ENCODE measurements at regions not wholly inside any gene's neighbourhood (a gene's known extent, or its start where the extent isn't known, plus 50 kb on each side); places are given as distances from the start of the nearest gene placed in this dataset.
"Not testable (repeated sequence)": the region's sequence is repeated elsewhere in the genome, so short reads cannot be mapped to it uniquely, and the experiment has no call there.

DNA sequence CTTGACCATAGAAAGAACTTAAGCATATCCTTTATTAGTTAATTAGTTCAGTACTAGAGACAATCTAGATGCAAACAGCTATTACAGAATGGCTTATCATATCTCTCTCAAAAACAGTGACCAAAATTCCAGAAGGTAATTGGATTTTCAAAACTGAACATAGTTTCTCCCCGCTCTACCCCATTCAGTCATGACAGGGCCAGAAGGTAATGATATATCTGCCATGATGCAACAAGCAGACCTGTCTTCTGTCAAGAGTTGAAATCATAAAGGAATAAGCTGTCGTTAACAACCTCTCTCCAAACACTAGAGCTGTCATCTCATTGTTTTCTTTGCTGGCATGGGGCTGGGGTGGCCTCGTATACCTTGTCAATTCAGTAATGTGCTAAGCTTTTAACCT is 200.5 kb upstream of the POU5F2 start:
- no peak for DNase-seq
- 84 to 93% (median 91%) methylated on average over 3 of the region's 3 CpGs for WGBS, 5 donors
- Histone ChIP-seq H3K36me3 (no peaks in the 10 kb centered on the region), H3K4me1 (no peaks in the 10 kb centered on the region), H3K27me3 (no peaks in the 10 kb centered on the region), H3K9me3 (no peaks in the 10 kb centered on the region), H3K4me3 (no peak overlapping the region), H3K27ac (no peak overlapping the region)
- intact Hi-C loops (cut with DNase I; ENCODE audit: low total_unique reads): no loop called here
- TF ChIP-seq EP300 (IDR thresholded peaks at IDR 0.05) (no peak), POLR2A (IDR thresholded peaks at IDR 0.05) (no peak), POLR2AphosphoS5 (IDR thresholded peaks at IDR 0.05) (no peak)
- TF ChIP-seq, protein P1, sequence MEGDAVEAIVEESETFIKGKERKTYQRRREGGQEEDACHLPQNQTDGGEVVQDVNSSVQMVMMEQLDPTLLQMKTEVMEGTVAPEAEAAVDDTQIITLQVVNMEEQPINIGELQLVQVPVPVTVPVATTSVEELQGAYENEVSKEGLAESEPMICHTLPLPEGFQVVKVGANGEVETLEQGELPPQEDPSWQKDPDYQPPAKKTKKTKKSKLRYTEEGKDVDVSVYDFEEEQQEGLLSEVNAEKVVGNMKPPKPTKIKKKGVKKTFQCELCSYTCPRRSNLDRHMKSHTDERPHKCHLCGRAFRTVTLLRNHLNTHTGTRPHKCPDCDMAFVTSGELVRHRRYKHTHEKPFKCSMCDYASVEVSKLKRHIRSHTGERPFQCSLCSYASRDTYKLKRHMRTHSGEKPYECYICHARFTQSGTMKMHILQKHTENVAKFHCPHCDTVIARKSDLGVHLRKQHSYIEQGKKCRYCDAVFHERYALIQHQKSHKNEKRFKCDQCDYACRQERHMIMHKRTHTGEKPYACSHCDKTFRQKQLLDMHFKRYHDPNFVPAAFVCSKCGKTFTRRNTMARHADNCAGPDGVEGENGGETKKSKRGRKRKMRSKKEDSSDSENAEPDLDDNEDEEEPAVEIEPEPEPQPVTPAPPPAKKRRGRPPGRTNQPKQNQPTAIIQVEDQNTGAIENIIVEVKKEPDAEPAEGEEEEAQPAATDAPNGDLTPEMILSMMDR (IDR thresholded peaks at IDR 0.05): no peak

DNA sequence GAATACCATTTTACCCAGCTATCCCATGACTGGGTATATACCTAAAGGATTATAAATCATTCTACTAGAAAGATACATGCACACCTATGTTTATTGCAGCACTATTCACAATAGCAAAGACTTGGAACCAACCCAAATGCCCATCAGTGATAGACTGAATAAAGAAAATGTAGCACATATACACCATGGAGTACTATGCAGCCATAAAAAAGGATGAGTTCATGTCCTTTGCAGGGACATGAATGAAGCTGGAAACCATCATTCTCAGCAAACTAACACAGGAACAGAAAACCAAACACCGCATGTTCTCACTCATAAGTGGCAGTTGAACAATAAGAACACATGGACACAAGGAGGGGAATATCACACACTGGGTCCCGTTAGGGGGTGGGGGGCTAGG is 191.9 kb upstream of the POU5F2 start:
- DNase-seq; H3K4me3 ChIP-seq; H3K27me3 ChIP-seq; H3K9me3 ChIP-seq; H3K36me3 ChIP-seq; intact Hi-C loops (cut with DNase I; ENCODE audit: low total_unique reads); H3K4me1 ChIP-seq; H3K27ac ChIP-seq: not testable (repeated sequence)
- WGBS, 5 donors: 89 to 100% (median 97%) methylated on average over 2 of the region's 2 CpGs

DNA sequence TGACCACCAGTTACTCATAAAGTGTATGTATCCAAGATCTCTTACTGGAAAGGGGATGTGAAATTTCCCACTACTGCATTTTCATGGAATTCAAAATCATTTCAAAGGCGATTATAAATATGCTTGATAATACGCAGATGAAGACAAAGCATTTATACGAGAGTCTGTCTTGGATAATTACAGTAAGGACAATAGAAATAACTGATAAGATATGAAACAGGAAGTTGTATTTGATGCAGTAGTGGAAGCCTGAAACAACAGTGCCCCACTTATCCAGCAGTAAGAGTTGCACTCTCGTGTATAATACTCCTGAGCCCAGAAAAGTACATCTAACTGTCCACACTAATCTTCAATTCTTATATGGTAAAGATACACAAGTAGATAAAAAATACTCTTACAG is 188.7 kb upstream of the POU5F2 start:
- Histone ChIP-seq H3K27ac (no peak overlapping the region), H3K4me1 (no peaks in the 10 kb centered on the region), H3K36me3 (peaks cover 0 to 6% (median 0%) of the 10 kb centered on the region in 4 donors), H3K9me3 (peaks cover 0 to 9% (median 0%) of the 10 kb centered on the region in 4 donors), H3K4me3 (no peak overlapping the region), H3K27me3 (no peaks in the 10 kb centered on the region)
- TF ChIP-seq POLR2A (IDR thresholded peaks at IDR 0.05): no peak
- no peak for TF ChIP-seq EP300 (IDR thresholded peaks at IDR 0.05)
- TF ChIP-seq, protein P1 (IDR thresholded peaks at IDR 0.05): no peak
- TF ChIP-seq POLR2AphosphoS5 (IDR thresholded peaks at IDR 0.05): no peak
- intact Hi-C loops (cut with DNase I; ENCODE audit: low total_unique reads): no loop called here
- 70 to 74% (median 71%) methylated on average over 4 of the region's 4 CpGs for WGBS, 5 donors
- no peak for DNase-seq

DNA sequence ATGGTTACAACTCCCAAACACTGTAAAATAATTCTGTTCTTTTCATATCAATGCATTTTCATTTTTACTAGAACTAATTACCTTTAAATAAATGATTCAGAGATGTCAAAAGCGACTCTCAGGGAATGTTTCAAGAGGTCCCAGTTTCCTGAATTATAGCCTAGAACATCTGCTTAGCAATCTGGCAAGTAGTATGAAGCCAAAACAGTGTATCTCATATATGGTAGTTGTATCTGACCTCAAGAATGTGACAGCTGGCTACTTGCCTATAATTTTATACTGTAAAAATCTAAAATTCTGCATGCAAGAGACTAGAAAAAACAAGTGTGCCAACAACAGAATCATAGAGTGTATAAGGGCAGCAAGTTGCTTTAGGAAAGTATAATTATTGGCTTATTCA is 187.7 kb upstream of the POU5F2 start:
- no peak overlapping the region for H3K27ac ChIP-seq
- H3K4me1 ChIP-seq: no peaks in the 10 kb centered on the region
- no peaks in the 10 kb centered on the region for H3K27me3 ChIP-seq
- H3K4me3 ChIP-seq: no peak overlapping the region
- no peaks in the 10 kb centered on the region for H3K36me3 ChIP-seq
- no peak for DNase-seq
- WGBS, 5 donors: 62 to 84% (median 79%) methylated on average over 1 of the region's 1 CpG
- intact Hi-C loops (cut with DNase I; ENCODE audit: low total_unique reads): no loop called here
- no peaks in the 10 kb centered on the region for H3K9me3 ChIP-seq
- no peak for TF ChIP-seq POLR2AphosphoS5 (IDR thresholded peaks at IDR 0.05)

DNA sequence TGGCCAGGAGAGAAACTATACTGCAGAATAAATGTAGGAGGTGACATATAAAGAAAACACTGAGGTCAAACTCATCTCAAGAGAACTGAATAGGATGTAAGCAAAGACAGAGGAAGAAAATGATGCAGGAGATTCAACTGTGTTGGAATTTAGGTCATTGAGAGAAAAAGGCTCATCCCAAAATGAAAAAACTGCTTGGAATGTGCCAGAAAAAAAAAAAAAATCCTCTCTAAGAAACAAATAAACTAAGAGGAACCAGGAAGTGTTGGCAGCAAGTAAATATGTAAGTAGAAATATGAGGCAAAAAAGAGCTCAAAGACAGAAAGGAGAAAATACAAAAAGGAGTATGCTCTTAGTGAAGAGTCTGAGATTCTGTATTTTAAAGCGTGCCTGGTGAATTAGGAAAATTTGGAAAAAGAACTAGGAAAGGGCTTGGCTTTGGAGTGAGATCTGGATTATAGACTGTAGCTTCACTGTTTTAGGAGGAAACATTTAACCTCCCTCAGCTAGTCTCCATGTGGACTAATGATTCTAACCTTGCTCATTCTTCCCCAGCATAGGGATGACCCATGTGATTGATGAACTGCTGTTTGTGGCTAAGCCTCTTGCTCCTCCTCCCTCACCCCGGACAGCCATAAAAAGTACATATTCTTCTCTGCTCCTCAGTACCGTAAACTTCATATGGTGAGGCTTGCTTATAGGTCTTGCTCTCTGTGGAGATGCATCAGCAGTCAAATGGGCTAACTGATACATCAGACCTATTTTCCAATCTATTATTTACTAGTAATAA is 185.6 kb upstream of the POU5F2 start:
- no peak for DNase-seq
- no peaks in the 10 kb centered on the region for H3K36me3 ChIP-seq
- H3K27ac ChIP-seq: no peak overlapping the region
- H3K27me3 ChIP-seq: no peaks in the 10 kb centered on the region
- TF ChIP-seq, protein P1 (IDR thresholded peaks at IDR 0.05): no peak
- TF ChIP-seq POLR2A (IDR thresholded peaks at IDR 0.05) (no peak), POLR2AphosphoS5 (IDR thresholded peaks at IDR 0.05) (no peak), EP300 (IDR thresholded peaks at IDR 0.05) (no peak)
- no peak overlapping the region for H3K4me3 ChIP-seq
- no peaks in the 10 kb centered on the region for H3K4me1 ChIP-seq
- WGBS, 5 donors: 81 to 86% (median 83%) methylated on average over 3 of the region's 3 CpGs
- no peaks in the 10 kb centered on the region for H3K9me3 ChIP-seq
- intact Hi-C loops (cut with DNase I; ENCODE audit: low total_unique reads): no loop called here
